Testis (tissue), 2 donors: ENCODE measurements at regions not wholly inside any gene's neighbourhood (a gene's known extent, or its start where the extent isn't known, plus 50 kb on each side); places are given as distances from the start of the nearest gene placed in this dataset.
A peak's percentile ranks its signal among the peaks of the same experiment; 100 is the strongest.

Source experiments
- DNase-seq: peaks from one replicate; pipeline ENCODE4 v3.0.0-alpha.2; 2019
- H3K27ac ChIP-seq, 2 donors: fragments of 200-600 bp; sonication (generic); one replicate each; pipeline ENCODE4 v1.5.1; 2019
- H3K27me3 ChIP-seq: fragments of 200-600 bp; sonication (generic); one replicate; pipeline ENCODE4 v1.5.1; 2019
- H3K36me3 ChIP-seq: fragments of 200-600 bp; sonication (generic); one replicate; pipeline ENCODE4 v1.5.1; 2017; ENCODE audit warnings: low read depth; ENCODE audit errors: missing control alignments
- H3K4me1 ChIP-seq: fragments of 200-600 bp; sonication (generic); one replicate; pipeline ENCODE4 v1.5.1; 2019
- H3K4me3 ChIP-seq, 2 donors: fragments of 200-600 bp; sonication (generic); one replicate each; pipeline ENCODE4 v1.5.1; 2017 to 2019
- H3K9me3 ChIP-seq: fragments of 200-600 bp; sonication (generic); one replicate; pipeline ENCODE4 v1.5.1; 2017
- CTCF ChIP-seq, 3 experiments: fragments of 450-650 bp in 2 of 3; fragments of 200-600 bp in 1 of 3; sonication (generic) in 1 of 3; IDR thresholded peaks; one replicate each; pipeline ENCODE4 v1.5.1; 2016 to 2019; ENCODE audit warnings: antibody characterized with exemption in 3 of 3, mild to moderate bottlenecking in 2 of 3, moderate library complexity in 1 of 3
- POLR2A ChIP-seq: fragments of 450-650 bp; IDR thresholded peaks from one replicate; pipeline ENCODE4 v1.6.1; 2017; ENCODE audit warnings: antibody characterized with exemption, mild to moderate bottlenecking, moderate library complexity
- WGBS, 2 donors: methylation state at CpG; one replicate each; pipeline ENCODE4 v1.1.5; 2018; 5-methylcytosine and 5-hydroxymethylcytosine counted together
- intact Hi-C: fragments of 100-400 bp; cut with DNase I; formaldehyde crosslinking; loops from one replicate; pipeline ENCODE4 v1.15.1; 2023; ENCODE audit warnings: low total_unique reads

GRCh38 chr4:23635468-23635867 lies 254.4 kb downstream of the PPARGC1A start:
- H3K27me3 ChIP-seq, result no peaks in the 10 kb centered on the region
- TF ChIP-seq POLR2A (no peak), CTCF (IDR thresholded peaks at IDR 0.05) (no peak)
- no peaks in the 10 kb centered on the region for H3K9me3 ChIP-seq
- H3K4me3 ChIP-seq, result no peak overlapping the region
- no peaks in the 10 kb centered on the region for H3K4me1 ChIP-seq
- H3K36me3 ChIP-seq, result no peaks in the 10 kb centered on the region
- 90 to 92% methylated on average over 1 of the region's 1 CpG for WGBS, 2 donors
- DNase-seq, result no peak
- intact Hi-C loops, result no loop called here
- no peak overlapping the region for H3K27ac ChIP-seq

- H3K4me1 ChIP-seq, result no peaks in the 10 kb centered on the region
- no peak for DNase-seq
- no peaks in the 10 kb centered on the region for H3K9me3 ChIP-seq
- TF ChIP-seq CTCF (IDR thresholded peaks at IDR 0.05), result no peak
- TF ChIP-seq POLR2A, result no peak
- intact Hi-C loops, result no loop called here
- no peaks in the 10 kb centered on the region for H3K36me3 ChIP-seq
- H3K27me3 ChIP-seq, result no peaks in the 10 kb centered on the region
- H3K4me3 ChIP-seq, result no peak overlapping the region
- WGBS, 2 donors, result 68 to 73% methylated on average over 4 of the region's 4 CpGs
- H3K27ac ChIP-seq, result no peak overlapping the region
These were observed 258.4 kb downstream of the PPARGC1A start for GRCh38 chr4:23631255-23631950.

- Histone ChIP-seq H3K4me1 (no peaks in the 10 kb centered on the region), H3K4me3 (no peak overlapping the region), H3K27ac (no peak overlapping the region), H3K9me3 (no peaks in the 10 kb centered on the region), H3K27me3 (no peaks in the 10 kb centered on the region), H3K36me3 (no peaks in the 10 kb centered on the region)
- intact Hi-C loops, result no loop called here
- no peak for TF ChIP-seq CTCF (IDR thresholded peaks at IDR 0.05)
- no peak for TF ChIP-seq POLR2A
- no peak for DNase-seq
These were observed 259.7 kb downstream of the PPARGC1A start for GRCh38 chr4:23630110-23630509.

- TF ChIP-seq POLR2A, result no peak
- no peak for TF ChIP-seq CTCF (IDR thresholded peaks at IDR 0.05)
- H3K9me3 ChIP-seq, result no peaks in the 10 kb centered on the region
- no peaks in the 10 kb centered on the region for H3K4me1 ChIP-seq
- no peaks in the 10 kb centered on the region for H3K36me3 ChIP-seq
- 35 to 42% methylated on average over 2 of the region's 2 CpGs for WGBS, 2 donors
- intact Hi-C loops, result no loop called here
- no peak for DNase-seq
- no peak overlapping the region for H3K4me3 ChIP-seq
- H3K27me3 ChIP-seq, result no peaks in the 10 kb centered on the region
- no peak overlapping the region for H3K27ac ChIP-seq
These were observed 260.4 kb downstream of the PPARGC1A start for GRCh38 chr4:23629421-23629820.

- peak; percentile 57 for DNase-seq
- H3K27me3 ChIP-seq, result no peaks in the 10 kb centered on the region
- H3K27ac ChIP-seq, result no peak overlapping the region
- WGBS, 2 donors, result 41 to 66% methylated on average over 5 of the region's 6 CpGs
- H3K36me3 ChIP-seq, result no peaks in the 10 kb centered on the region
- intact Hi-C loops, result no loop called here
- TF ChIP-seq CTCF (IDR thresholded peaks at IDR 0.05), result peak; percentile 15 to 39 (median 23)
- TF ChIP-seq POLR2A, result no peak
- H3K9me3 ChIP-seq, result no peaks in the 10 kb centered on the region
- no peaks in the 10 kb centered on the region for H3K4me1 ChIP-seq
- H3K4me3 ChIP-seq, result no peak overlapping the region
These were observed 275.5 kb downstream of the PPARGC1A start for GRCh38 chr4:23614284-23614892.
